IMR-90 (cell line): ENCODE measurements at regions not wholly inside any gene's neighbourhood (a gene's known extent, or its start where the extent isn't known, plus 50 kb on each side); places are given as distances from the start of the nearest gene placed in this dataset.

ENCODE experiments used
- BHLHE40 ChIP-seq: fragments of 150-350 bp; IDR thresholded peaks from 2 replicates; pipeline ENCODE4 v1.6.1; 2016; ENCODE audit warnings: mild to moderate bottlenecking, low read depth, low read length
- CEBPB ChIP-seq: IDR thresholded peaks from 2 replicates; pipeline ENCODE4 v1.6.1; 2012; ENCODE audit warnings: low read depth, low read length, improper control_type of control experiment
- FOS ChIP-seq: fragments of 150-350 bp; IDR thresholded peaks from 2 replicates; pipeline ENCODE4 v1.6.1; 2016; ENCODE audit warnings: low read depth, low read length
- MAZ ChIP-seq: IDR thresholded peaks from 2 replicates; pipeline ENCODE4 v1.6.1; 2012; ENCODE audit warnings: low read depth, mild to moderate bottlenecking, low read length, improper control_type of control experiment, moderate library complexity, borderline replicate concordance
- MXI1 ChIP-seq: IDR thresholded peaks from 2 replicates; pipeline ENCODE4 v1.6.1; 2012; ENCODE audit warnings: low read depth, mild to moderate bottlenecking, low read length, moderate library complexity, borderline replicate concordance
- POLR2A ChIP-seq: IDR thresholded peaks from 2 replicates; pipeline ENCODE4 v1.6.1; 2012; ENCODE audit warnings: mild to moderate bottlenecking, low read depth, low read length
- RAD21 ChIP-seq: IDR thresholded peaks from 2 replicates; pipeline ENCODE4 v1.6.1; 2012; ENCODE audit warnings: low read length, improper control_type of control experiment
- RFX5 ChIP-seq: IDR thresholded peaks from 2 replicates; pipeline ENCODE4 v1.8.0; 2012; ENCODE audit warnings: low read depth, mild to moderate bottlenecking, low read length, moderate library complexity
- SMC3 ChIP-seq: fragments of 150-350 bp; IDR thresholded peaks from 2 replicates; pipeline ENCODE4 v1.6.1; 2016; ENCODE audit warnings: low read depth, mild to moderate bottlenecking, antibody characterized with exemption, low read length, moderate library complexity
- TF ChIP-seq, protein P1 (sequence below): conservative IDR thresholded peaks from 2 replicates; pipeline ENCODE4 v1.5.1; 2012; ENCODE audit warnings: mild to moderate bottlenecking, low read depth, low read length, improper control_type of control experiment
- TF ChIP-seq, protein P2 (sequence below): fragments of 150-350 bp; IDR thresholded peaks from 2 replicates; pipeline ENCODE4 v1.6.1; 2017; ENCODE audit warnings: mild to moderate bottlenecking, antibody characterized with exemption, low read length, low read depth
- TF ChIP-seq, protein P3 (sequence below): fragments of 150-350 bp; IDR thresholded peaks from 2 replicates; pipeline ENCODE4 v1.6.1; 2016; ENCODE audit warnings: low read depth, mild to moderate bottlenecking, low read length, moderate library complexity, borderline replicate concordance

DNA sequence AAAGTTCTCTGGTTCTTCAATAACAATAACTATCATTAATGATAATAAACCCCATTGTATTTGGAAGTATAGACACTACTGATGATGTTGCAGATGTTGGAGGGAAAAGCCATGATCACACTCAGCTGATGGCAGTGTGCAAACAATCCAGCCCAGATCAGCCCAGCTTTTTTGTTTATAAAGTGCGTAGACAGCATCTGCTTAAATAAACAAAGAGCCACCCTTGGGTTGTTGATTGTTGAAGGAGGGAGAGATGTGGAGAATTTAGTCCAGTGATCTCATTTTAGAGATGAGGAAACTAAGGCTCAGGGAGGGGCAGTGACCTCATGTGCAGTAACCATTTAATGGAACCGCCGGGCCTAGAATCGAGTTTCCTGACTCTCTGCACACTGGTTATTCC is 56.0 kb upstream of the MEX3C start:
- TF ChIP-seq RFX5 (no peak), RAD21 (no peak), POLR2A (no peak), MXI1 (no peak), FOS (no peak), MAZ (no peak), SMC3 (no peak), CEBPB (no peak), BHLHE40 (no peak)
- TF ChIP-seq, protein P1, sequence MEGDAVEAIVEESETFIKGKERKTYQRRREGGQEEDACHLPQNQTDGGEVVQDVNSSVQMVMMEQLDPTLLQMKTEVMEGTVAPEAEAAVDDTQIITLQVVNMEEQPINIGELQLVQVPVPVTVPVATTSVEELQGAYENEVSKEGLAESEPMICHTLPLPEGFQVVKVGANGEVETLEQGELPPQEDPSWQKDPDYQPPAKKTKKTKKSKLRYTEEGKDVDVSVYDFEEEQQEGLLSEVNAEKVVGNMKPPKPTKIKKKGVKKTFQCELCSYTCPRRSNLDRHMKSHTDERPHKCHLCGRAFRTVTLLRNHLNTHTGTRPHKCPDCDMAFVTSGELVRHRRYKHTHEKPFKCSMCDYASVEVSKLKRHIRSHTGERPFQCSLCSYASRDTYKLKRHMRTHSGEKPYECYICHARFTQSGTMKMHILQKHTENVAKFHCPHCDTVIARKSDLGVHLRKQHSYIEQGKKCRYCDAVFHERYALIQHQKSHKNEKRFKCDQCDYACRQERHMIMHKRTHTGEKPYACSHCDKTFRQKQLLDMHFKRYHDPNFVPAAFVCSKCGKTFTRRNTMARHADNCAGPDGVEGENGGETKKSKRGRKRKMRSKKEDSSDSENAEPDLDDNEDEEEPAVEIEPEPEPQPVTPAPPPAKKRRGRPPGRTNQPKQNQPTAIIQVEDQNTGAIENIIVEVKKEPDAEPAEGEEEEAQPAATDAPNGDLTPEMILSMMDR = no peak
- TF ChIP-seq, protein P2, sequence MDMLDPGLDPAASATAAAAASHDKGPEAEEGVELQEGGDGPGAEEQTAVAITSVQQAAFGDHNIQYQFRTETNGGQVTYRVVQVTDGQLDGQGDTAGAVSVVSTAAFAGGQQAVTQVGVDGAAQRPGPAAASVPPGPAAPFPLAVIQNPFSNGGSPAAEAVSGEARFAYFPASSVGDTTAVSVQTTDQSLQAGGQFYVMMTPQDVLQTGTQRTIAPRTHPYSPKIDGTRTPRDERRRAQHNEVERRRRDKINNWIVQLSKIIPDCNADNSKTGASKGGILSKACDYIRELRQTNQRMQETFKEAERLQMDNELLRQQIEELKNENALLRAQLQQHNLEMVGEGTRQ = no peak
- TF ChIP-seq, protein P3, sequence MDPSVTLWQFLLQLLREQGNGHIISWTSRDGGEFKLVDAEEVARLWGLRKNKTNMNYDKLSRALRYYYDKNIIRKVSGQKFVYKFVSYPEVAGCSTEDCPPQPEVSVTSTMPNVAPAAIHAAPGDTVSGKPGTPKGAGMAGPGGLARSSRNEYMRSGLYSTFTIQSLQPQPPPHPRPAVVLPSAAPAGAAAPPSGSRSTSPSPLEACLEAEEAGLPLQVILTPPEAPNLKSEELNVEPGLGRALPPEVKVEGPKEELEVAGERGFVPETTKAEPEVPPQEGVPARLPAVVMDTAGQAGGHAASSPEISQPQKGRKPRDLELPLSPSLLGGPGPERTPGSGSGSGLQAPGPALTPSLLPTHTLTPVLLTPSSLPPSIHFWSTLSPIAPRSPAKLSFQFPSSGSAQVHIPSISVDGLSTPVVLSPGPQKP = no peak
